ENCODE measurements at regions not wholly inside any gene's neighbourhood (a gene's known extent, or its start where the extent isn't known, plus 50 kb on each side); places are given as distances from the start of the nearest gene placed in this dataset.

GRCh38 chr21:16797540-16797939 lies 715.3 kb upstream of the CXADR start:
- TF ChIP-seq CTCF (IDR thresholded peaks at IDR 0.05 in 8 of 11, conservative IDR thresholded peaks at IDR 0.05 in 3 of 11) (no peak), POLR2AphosphoS5 (IDR thresholded peaks at IDR 0.05) (no peak), POLR2A (IDR thresholded peaks at IDR 0.05) (no peak)

Data from spleen (tissue), 7 donors.